Memory B cell (primary cell): ENCODE measurements at regions not wholly inside any gene's neighbourhood (a gene's known extent, or its start where the extent isn't known, plus 50 kb on each side); places are given as distances from the start of the nearest gene placed in this dataset.
A peak's percentile ranks its signal among the peaks of the same experiment; 100 is the strongest.
"Not testable (repeated sequence)": the region's sequence is repeated elsewhere in the genome, so short reads cannot be mapped to it uniquely, and the experiment has no call there.

ENCODE experiments used
- ATAC-seq: fragments of 150-1000 bp; cut with Tn5 transposase; 2 replicates; pipeline ENCODE4 v1.10.0; 2021; ENCODE audit warnings: low read depth, mild to moderate bottlenecking, moderate library complexity
- DNase-seq, 2 donors: peaks; one replicate each; pipeline ENCODE4 v3.0.0; 2022; ENCODE audit warnings: low spot score in 2 of 2
- H3K27ac Mint-ChIP-seq: one replicate; pipeline ENCODE4 v1.8.0; 2022; ENCODE audit warnings: mild to moderate bottlenecking, moderate library complexity, mixed read lengths
- H3K27me3 Mint-ChIP-seq: one replicate; pipeline ENCODE4 v1.8.0; 2022; ENCODE audit warnings: mixed read lengths
- H3K36me3 Mint-ChIP-seq: one replicate; pipeline ENCODE4 v1.8.0; 2022; ENCODE audit warnings: mild to moderate bottlenecking, mixed read lengths
- H3K4me1 Mint-ChIP-seq: one replicate; pipeline ENCODE4 v1.8.0; 2022; ENCODE audit warnings: mixed read lengths
- H3K4me3 Mint-ChIP-seq: one replicate; pipeline ENCODE4 v1.8.0; 2022; ENCODE audit warnings: mild to moderate bottlenecking, moderate library complexity, mixed read lengths
- H3K9me3 Mint-ChIP-seq: one replicate; pipeline ENCODE4 v1.8.0; 2022; ENCODE audit warnings: mixed read lengths

GRCh38 chr3:106083854-106084253 is 215.0 kb upstream of the CBLB start:
- Mint-ChIP-seq H3K27ac (peak overlapping the region; percentile 83), H3K4me1 (peaks cover 7% of the 10 kb centered on the region), H3K36me3 (peaks cover 5% of the 10 kb centered on the region), H3K9me3 (peaks cover 7% of the 10 kb centered on the region), H3K27me3 (no peaks in the 10 kb centered on the region), H3K4me3 (no peak overlapping the region)
- ATAC-seq, result no peak
- DNase-seq, result no peak

- H3K36me3 Mint-ChIP-seq, result peaks cover 3% of the 10 kb centered on the region
- H3K4me3 Mint-ChIP-seq, result no peak overlapping the region
Measured at GRCh38 chr3:106086038-106086437, 217.2 kb upstream of the CBLB start.

GRCh38 chr3:106086636-106087035 is 217.8 kb upstream of the CBLB start:
- Mint-ChIP-seq H3K4me1 (peaks cover 7% of the 10 kb centered on the region), H3K4me3 (no peak overlapping the region), H3K27me3 (no peaks in the 10 kb centered on the region), H3K27ac (no peak overlapping the region), H3K9me3 (peaks cover 4% of the 10 kb centered on the region), H3K36me3 (peaks cover 3% of the 10 kb centered on the region)
- DNase-seq (no peak), ATAC-seq (no peak)

More at GRCh38 chr3:106086038-106086437, 217.2 kb upstream of the CBLB start:
- H3K27ac Mint-ChIP-seq, result no peak overlapping the region
- ATAC-seq (no peak), DNase-seq (no peak)
- H3K9me3 Mint-ChIP-seq, result peaks cover 4% of the 10 kb centered on the region
- no peaks in the 10 kb centered on the region for H3K27me3 Mint-ChIP-seq
- H3K4me1 Mint-ChIP-seq, result peaks cover 7% of the 10 kb centered on the region

GRCh38 chr3:106088304-106088703 is 219.5 kb upstream of the CBLB start:
- Mint-ChIP-seq H3K27me3 (no peaks in the 10 kb centered on the region), H3K27ac (no peak overlapping the region), H3K9me3 (peaks cover 4% of the 10 kb centered on the region), H3K36me3 (peaks cover 3% of the 10 kb centered on the region), H3K4me1 (peaks cover 7% of the 10 kb centered on the region), H3K4me3 (no peak overlapping the region)
- ATAC-seq (no peak), DNase-seq (no peak)

- no peak overlapping the region for H3K27ac Mint-ChIP-seq
- H3K27me3 Mint-ChIP-seq, result no peaks in the 10 kb centered on the region
- peaks cover under 1% of the 10 kb centered on the region for H3K36me3 Mint-ChIP-seq
- peaks cover 4% of the 10 kb centered on the region for H3K4me1 Mint-ChIP-seq
- peaks cover under 1% of the 10 kb centered on the region for H3K9me3 Mint-ChIP-seq
- ATAC-seq, result no peak
- no peak for DNase-seq
- no peak overlapping the region for H3K4me3 Mint-ChIP-seq
Measured at GRCh38 chr3:106088899-106089298, 220.1 kb upstream of the CBLB start.

- Mint-ChIP-seq H3K36me3 (no peaks in the 10 kb centered on the region), H3K27ac (no peak overlapping the region), H3K9me3 (no peaks in the 10 kb centered on the region), H3K4me3 (no peak overlapping the region), H3K27me3 (no peaks in the 10 kb centered on the region), H3K4me1 (peaks cover 3% of the 10 kb centered on the region)
- ATAC-seq (no peak), DNase-seq (no peak)
Measured at GRCh38 chr3:106089806-106090205, 221.0 kb upstream of the CBLB start.

- Mint-ChIP-seq H3K27ac (no peak overlapping the region), H3K36me3 (no peaks in the 10 kb centered on the region)
- ATAC-seq, result no peak
Measured at GRCh38 chr3:106092792-106093191, 224.0 kb upstream of the CBLB start.

GRCh38 chr3:106093616-106094015 is 224.8 kb upstream of the CBLB start:
- DNase-seq, result no peak
- ATAC-seq, result no peak
- no peaks in the 10 kb centered on the region for H3K4me1 Mint-ChIP-seq
- no peaks in the 10 kb centered on the region for H3K36me3 Mint-ChIP-seq
- no peak overlapping the region for H3K4me3 Mint-ChIP-seq
- no peaks in the 10 kb centered on the region for H3K9me3 Mint-ChIP-seq
- no peaks in the 10 kb centered on the region for H3K27me3 Mint-ChIP-seq
- no peak overlapping the region for H3K27ac Mint-ChIP-seq

More at GRCh38 chr3:106092792-106093191, 224.0 kb upstream of the CBLB start:
- Mint-ChIP-seq H3K9me3 (no peaks in the 10 kb centered on the region), H3K27me3 (no peaks in the 10 kb centered on the region), H3K4me1 (no peaks in the 10 kb centered on the region), H3K4me3 (no peak overlapping the region)
- DNase-seq, result no peak

- H3K27ac Mint-ChIP-seq, result no peak overlapping the region
- H3K4me3 Mint-ChIP-seq, result no peak overlapping the region
- H3K9me3 Mint-ChIP-seq, result peaks cover 14% of the 10 kb centered on the region
- no peak for ATAC-seq
- no peaks in the 10 kb centered on the region for H3K27me3 Mint-ChIP-seq
- peaks cover 7% of the 10 kb centered on the region for H3K36me3 Mint-ChIP-seq
- no peak for DNase-seq
- no peaks in the 10 kb centered on the region for H3K4me1 Mint-ChIP-seq
Measured at GRCh38 chr3:106097817-106098435, 229.1 kb upstream of the CBLB start.

- Mint-ChIP-seq H3K9me3 (peaks cover 17% of the 10 kb centered on the region), H3K27ac (no peak overlapping the region)
- no peak for ATAC-seq
Measured at GRCh38 chr3:106103383-106103782, 234.6 kb upstream of the CBLB start.

GRCh38 chr3:106104078-106104477 is 235.3 kb upstream of the CBLB start:
- Mint-ChIP-seq H3K4me1 (no peaks in the 10 kb centered on the region), H3K4me3 (no peak overlapping the region), H3K27me3 (no peaks in the 10 kb centered on the region), H3K36me3 (peaks cover 10% of the 10 kb centered on the region), H3K9me3 (peaks cover 17% of the 10 kb centered on the region), H3K27ac (no peak overlapping the region)
- ATAC-seq (no peak), DNase-seq (no peak)

More at GRCh38 chr3:106103383-106103782, 234.6 kb upstream of the CBLB start:
- DNase-seq, result no peak
- Mint-ChIP-seq H3K27me3 (no peaks in the 10 kb centered on the region), H3K4me3 (no peak overlapping the region), H3K4me1 (no peaks in the 10 kb centered on the region), H3K36me3 (peaks cover 10% of the 10 kb centered on the region)

GRCh38 chr3:106108925-106109324 is 240.1 kb upstream of the CBLB start:
- Mint-ChIP-seq H3K4me1 (no peaks in the 10 kb centered on the region), H3K36me3 (no peaks in the 10 kb centered on the region), H3K27ac (no peak overlapping the region), H3K9me3 (no peaks in the 10 kb centered on the region), H3K4me3 (no peak overlapping the region), H3K27me3 (no peaks in the 10 kb centered on the region)
- DNase-seq (no peak), ATAC-seq (no peak)

- DNase-seq, H3K27me3 Mint-ChIP-seq, ATAC-seq, H3K9me3 Mint-ChIP-seq, H3K4me1 Mint-ChIP-seq, H3K4me3 Mint-ChIP-seq, H3K27ac Mint-ChIP-seq, H3K36me3 Mint-ChIP-seq: not testable (repeated sequence)
Measured at GRCh38 chr3:106112561-106112960, 243.7 kb upstream of the CBLB start.

- DNase-seq, result no peak
- no peak for ATAC-seq
- Mint-ChIP-seq H3K4me1 (no peaks in the 10 kb centered on the region), H3K27me3 (no peaks in the 10 kb centered on the region), H3K36me3 (no peaks in the 10 kb centered on the region), H3K9me3 (no peaks in the 10 kb centered on the region), H3K27ac (no peak overlapping the region), H3K4me3 (no peak overlapping the region)
Measured at GRCh38 chr3:106113747-106114146, 244.9 kb upstream of the CBLB start.

GRCh38 chr3:106114220-106114619 is 245.4 kb upstream of the CBLB start:
- Mint-ChIP-seq H3K36me3 (no peaks in the 10 kb centered on the region), H3K27me3 (no peaks in the 10 kb centered on the region), H3K4me1 (no peaks in the 10 kb centered on the region), H3K27ac (no peak overlapping the region), H3K9me3 (no peaks in the 10 kb centered on the region), H3K4me3 (no peak overlapping the region)
- ATAC-seq (no peak), DNase-seq (no peak)
